H9 (cell line): ENCODE measurements at regions not wholly inside any gene's neighbourhood (a gene's known extent, or its start where the extent isn't known, plus 50 kb on each side); places are given as distances from the start of the nearest gene placed in this dataset.

Experiments used
- DNase-seq: peaks from one replicate; pipeline ENCODE4 v3.0.0-alpha.2; 2017
- H2AFZ ChIP-seq: one replicate; pipeline ENCODE4 v1.6.1; 2013; ENCODE audit warnings: mild to moderate bottlenecking, low read length, control low read depth, moderate library complexity
- H2AK5ac ChIP-seq: 2 replicates; pipeline ENCODE4 v1.6.1; 2013; ENCODE audit warnings: low read length, control low read depth, mixed read lengths; ENCODE audit not compliant: insufficient read length
- H2BK120ac ChIP-seq: one replicate; pipeline ENCODE4 v1.6.1; 2013; ENCODE audit warnings: low read depth, mild to moderate bottlenecking, low read length, control low read depth, inconsistent platforms; ENCODE audit not compliant: poor library complexity, severe bottlenecking
- H2BK12ac ChIP-seq: 2 replicates; pipeline ENCODE4 v1.6.1; 2013; ENCODE audit warnings: low read length, control low read depth, mixed read lengths, low read depth; ENCODE audit not compliant: insufficient read length
- H2BK15ac ChIP-seq: 2 replicates; pipeline ENCODE4 v1.6.1; 2013; ENCODE audit warnings: low read depth, low read length, control low read depth
- H2BK20ac ChIP-seq: one replicate; pipeline ENCODE4 v1.6.1; 2013; ENCODE audit warnings: low read depth, mild to moderate bottlenecking, low read length, control low read depth, inconsistent platforms; ENCODE audit not compliant: poor library complexity, severe bottlenecking
- H2BK5ac ChIP-seq: 2 replicates; pipeline ENCODE4 v1.6.1; 2013; ENCODE audit warnings: low read length, control low read depth, mixed read lengths; ENCODE audit not compliant: insufficient read length
- H3K14ac ChIP-seq: 2 replicates; pipeline ENCODE4 v1.6.1; 2013; ENCODE audit warnings: low read length, control low read depth; ENCODE audit not compliant: insufficient read depth
- H3K18ac ChIP-seq: 2 replicates; pipeline ENCODE4 v1.6.1; 2013; ENCODE audit warnings: low read depth, mild to moderate bottlenecking, mixed read lengths, low read length, control low read depth; ENCODE audit not compliant: insufficient read length
- H3K23ac ChIP-seq: 2 replicates; pipeline ENCODE4 v1.6.1; 2013; ENCODE audit warnings: low read length, control low read depth, mixed read lengths, low read depth; ENCODE audit not compliant: insufficient read length
- H3K23me2 ChIP-seq: 2 replicates; pipeline ENCODE4 v1.6.1; 2013; ENCODE audit warnings: low read depth, mild to moderate bottlenecking, mixed read lengths, low read length, control low read depth; ENCODE audit not compliant: insufficient read length, poor library complexity, severe bottlenecking
- H3K27ac ChIP-seq: 2 replicates; pipeline ENCODE4 v1.5.1; 2013; ENCODE audit warnings: low read length, control low read depth, mixed read lengths, low read depth; ENCODE audit not compliant: insufficient read length
- H3K27me3 ChIP-seq: 2 replicates; pipeline ENCODE4 v1.6.1; 2013; ENCODE audit warnings: low read length, control low read depth, inconsistent platforms; ENCODE audit not compliant: insufficient read depth
- H3K4ac ChIP-seq: 2 replicates; pipeline ENCODE4 v1.6.1; 2013; ENCODE audit warnings: low read depth, mild to moderate bottlenecking, control low read depth, inconsistent platforms, low read length, moderate library complexity
- H3K4me1 ChIP-seq: 2 replicates; pipeline ENCODE4 v1.6.1; 2013; ENCODE audit warnings: low read length, control low read depth, inconsistent platforms; ENCODE audit not compliant: insufficient read depth
- H3K4me2 ChIP-seq: 2 replicates; pipeline ENCODE4 v1.6.1; 2013; ENCODE audit warnings: low read length, control low read depth, mixed read lengths; ENCODE audit not compliant: insufficient read length, insufficient read depth
- H3K56ac ChIP-seq: 2 replicates; pipeline ENCODE4 v1.6.1; 2013; ENCODE audit warnings: low read depth, mild to moderate bottlenecking, mixed read lengths, low read length, control low read depth; ENCODE audit not compliant: insufficient read length
- H3K79me1 ChIP-seq: 2 replicates; pipeline ENCODE4 v1.6.1; 2013; ENCODE audit warnings: low read depth, mild to moderate bottlenecking, moderate library complexity, low read length, control low read depth, inconsistent platforms; ENCODE audit not compliant: insufficient read depth, poor library complexity, severe bottlenecking
- H3K79me2 ChIP-seq: 2 replicates; pipeline ENCODE4 v1.6.1; 2013; ENCODE audit warnings: low read length, control low read depth, inconsistent platforms; ENCODE audit not compliant: insufficient read depth
- H3K9ac ChIP-seq: 2 replicates; pipeline ENCODE4 v1.6.1; 2013; ENCODE audit warnings: low read length, control low read depth, mixed read lengths; ENCODE audit not compliant: insufficient read length; ENCODE audit errors: extremely low read depth
- H3K9me3 ChIP-seq: one replicate; pipeline ENCODE4 v1.6.1; 2013; ENCODE audit warnings: low read depth, low read length, inconsistent platforms; ENCODE audit not compliant: control insufficient read depth
- H3T11ph ChIP-seq: one replicate; pipeline ENCODE4 v1.6.1; 2013; ENCODE audit warnings: mild to moderate bottlenecking, low read length, control low read depth, inconsistent platforms
- H4K20me1 ChIP-seq: one replicate; pipeline ENCODE4 v1.6.1; 2013; ENCODE audit not compliant: control insufficient read depth, insufficient read length, insufficient read depth
- H4K5ac ChIP-seq: 2 replicates; pipeline ENCODE4 v1.6.1; 2013; ENCODE audit warnings: low read depth, mild to moderate bottlenecking, mixed read lengths, low read length, control low read depth; ENCODE audit not compliant: insufficient read length
- H4K8ac ChIP-seq: replicated peaks from 2 replicates; pipeline ENCODE4 v1.6.1; 2013; ENCODE audit warnings: low read length, control low read depth, mixed read lengths, low read depth; ENCODE audit not compliant: insufficient read length
- H4K91ac ChIP-seq: 2 replicates; pipeline ENCODE4 v1.6.1; 2013; ENCODE audit warnings: low read depth, mild to moderate bottlenecking, moderate library complexity, mixed read lengths, low read length, control low read depth; ENCODE audit not compliant: insufficient read length
- H3K27ac Mint-ChIP-seq, 3 experiments: 2 replicates in 2 of 3; 3 replicates in 1 of 3; pipeline ENCODE4 v1.8.0; 2020 to 2021; ENCODE audit warnings: mixed read lengths in 3 of 3, mild to moderate bottlenecking in 1 of 3, moderate library complexity in 1 of 3
- H3K27me3 Mint-ChIP-seq: 2 replicates; pipeline ENCODE4 v1.8.0; 2021; ENCODE audit warnings: low read depth, mild to moderate bottlenecking, moderate library complexity, mixed read lengths
- H3K36me3 Mint-ChIP-seq, 3 experiments: 2 replicates in 2 of 3; 3 replicates in 1 of 3; pipeline ENCODE4 v1.8.0; 2020 to 2021; ENCODE audit warnings: low read depth in 3 of 3, mixed read lengths in 3 of 3; ENCODE audit not compliant: insufficient read depth in 1 of 3
- H3K4me1 Mint-ChIP-seq, 2 experiments: 2 replicates each; pipeline ENCODE4 v1.8.0; 2020; ENCODE audit warnings: mixed read lengths in 2 of 2
- H3K4me3 Mint-ChIP-seq, 2 experiments: 2 replicates in 1 of 2; 3 replicates in 1 of 2; pipeline ENCODE4 v1.8.0; 2020 to 2021; ENCODE audit warnings: mild to moderate bottlenecking in 2 of 2, mixed read lengths in 2 of 2, moderate library complexity in 1 of 2
- H3K9me3 Mint-ChIP-seq, 2 experiments: 2 replicates in 1 of 2; 3 replicates in 1 of 2; pipeline ENCODE4 v1.8.0; 2020; ENCODE audit warnings: mild to moderate bottlenecking in 2 of 2, mixed read lengths in 2 of 2, moderate library complexity in 1 of 2
- WGBS: extraction: QIAGEN DNeasy Blood & Tissue Kit; methylation state at CpG from one replicate; pipeline ENCODE4 v1.1.7; 2013; ENCODE audit warnings: missing lambda C conversion rate, low lambda C conversion rate, mixed read lengths; ENCODE audit not compliant: insufficient read length; ENCODE audit errors: extremely low coverage; 5-methylcytosine and 5-hydroxymethylcytosine counted together
- TF ChIP-seq, protein P1 (sequence below): fragments of 200-600 bp; sonication (generic); conservative IDR thresholded peaks from 3 replicates; pipeline ENCODE4 v1.8.0; 2021; ENCODE audit warnings: antibody characterized with exemption, mild to moderate bottlenecking

GRCh38 chr6:135638108-135638507, 140.6 kb upstream of the AHI1 start:
- Histone ChIP-seq H3K23me2 (no peaks in the 10 kb centered on the region), H3K27ac (no peak overlapping the region), H3K4me2 (no peak overlapping the region), H2AFZ (no peak overlapping the region), H3K14ac (no peak overlapping the region), H4K20me1 (no peaks in the 10 kb centered on the region), H2BK20ac (no peak overlapping the region), H3T11ph (no peak overlapping the region), H3K27me3 (no peaks in the 10 kb centered on the region), H3K4ac (no peak overlapping the region), H2BK15ac (no peak overlapping the region), H2BK12ac (no peak overlapping the region), H3K4me1 (no peaks in the 10 kb centered on the region), H3K23ac (no peak overlapping the region), H3K9me3 (no peaks in the 10 kb centered on the region), H4K91ac (no peak overlapping the region), H2BK120ac (no peak overlapping the region), H4K8ac (no peak overlapping the region), H2AK5ac (no peak overlapping the region), H4K5ac (no peak overlapping the region), H3K18ac (no peak overlapping the region), H3K79me1 (no peaks in the 10 kb centered on the region), H3K56ac (no peak overlapping the region), H3K79me2 (no peaks in the 10 kb centered on the region), H3K9ac (no peak overlapping the region), H2BK5ac (no peak overlapping the region)
- H3K27ac Mint-ChIP-seq: no peak overlapping the region
- H3K4me3 Mint-ChIP-seq: no peak overlapping the region
- WGBS: no CpG with 5 or more reads among the region's 2 CpGs
- no peaks in the 10 kb centered on the region; the same call in 1 of the 2 replicates for H3K27me3 Mint-ChIP-seq
- H3K36me3 Mint-ChIP-seq: no peaks in the 10 kb centered on the region
- no peaks in the 10 kb centered on the region for H3K9me3 Mint-ChIP-seq
- H3K4me1 Mint-ChIP-seq: peaks cover 0 to 2% of the 10 kb centered on the region in 2 experiments; a peak in 2 of 4 replicates
- TF ChIP-seq, protein P1, sequence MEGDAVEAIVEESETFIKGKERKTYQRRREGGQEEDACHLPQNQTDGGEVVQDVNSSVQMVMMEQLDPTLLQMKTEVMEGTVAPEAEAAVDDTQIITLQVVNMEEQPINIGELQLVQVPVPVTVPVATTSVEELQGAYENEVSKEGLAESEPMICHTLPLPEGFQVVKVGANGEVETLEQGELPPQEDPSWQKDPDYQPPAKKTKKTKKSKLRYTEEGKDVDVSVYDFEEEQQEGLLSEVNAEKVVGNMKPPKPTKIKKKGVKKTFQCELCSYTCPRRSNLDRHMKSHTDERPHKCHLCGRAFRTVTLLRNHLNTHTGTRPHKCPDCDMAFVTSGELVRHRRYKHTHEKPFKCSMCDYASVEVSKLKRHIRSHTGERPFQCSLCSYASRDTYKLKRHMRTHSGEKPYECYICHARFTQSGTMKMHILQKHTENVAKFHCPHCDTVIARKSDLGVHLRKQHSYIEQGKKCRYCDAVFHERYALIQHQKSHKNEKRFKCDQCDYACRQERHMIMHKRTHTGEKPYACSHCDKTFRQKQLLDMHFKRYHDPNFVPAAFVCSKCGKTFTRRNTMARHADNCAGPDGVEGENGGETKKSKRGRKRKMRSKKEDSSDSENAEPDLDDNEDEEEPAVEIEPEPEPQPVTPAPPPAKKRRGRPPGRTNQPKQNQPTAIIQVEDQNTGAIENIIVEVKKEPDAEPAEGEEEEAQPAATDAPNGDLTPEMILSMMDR: no peak
- no peak for DNase-seq
